Gastrocnemius medialis (tissue), 4 donors: ENCODE measurements at regions not wholly inside any gene's neighbourhood (a gene's known extent, or its start where the extent isn't known, plus 50 kb on each side); places are given as distances from the start of the nearest gene placed in this dataset.

Experiments used
- ATAC-seq, 2 donors: fragments of 150-250 bp; one replicate each; pipeline ENCODE4 v1.9.1; 2016
- DNase-seq, 2 donors: peaks; one replicate each; pipeline ENCODE4 v3.0.0-alpha.2; 2019
- H3K27ac ChIP-seq, 4 donors: fragments of 200-600 bp; sonication (generic); 1 replicate in 1 of 4; 2 replicates in 3 of 4; pipeline ENCODE4 v1.5.1; 2016 to 2018; ENCODE audit warnings: mild to moderate bottlenecking in 2 of 4, moderate library complexity in 1 of 4
- H3K27me3 ChIP-seq, 3 donors: fragments of 200-600 bp; sonication (generic) in 2 of 3; 1 replicate in 1 of 3; 2 replicates in 2 of 3; pipeline versions ENCODE4 v1.5.1 to v1.6.0; 2016 to 2019; ENCODE audit warnings: mild to moderate bottlenecking in 1 of 3, moderate library complexity in 1 of 3
- H3K36me3 ChIP-seq, 2 donors: fragments of 200-600 bp; sonication (generic) in 1 of 2; one replicate each; pipeline ENCODE4 v1.5.1; 2017 to 2018
- H3K4me1 ChIP-seq, 2 donors: fragments of 200-600 bp; sonication (generic) in 1 of 2; one replicate each; pipeline ENCODE4 v1.5.1; 2016 to 2017; ENCODE audit warnings: mild to moderate bottlenecking in 2 of 2
- H3K4me3 ChIP-seq, 4 donors: fragments of 200-600 bp; sonication (generic) in 3 of 4; 1 replicate in 1 of 4; 2 replicates in 3 of 4; pipeline ENCODE4 v1.5.1; 2016 to 2019; ENCODE audit warnings: mild to moderate bottlenecking in 2 of 4
- H3K9me3 ChIP-seq, 3 donors: fragments of 200-600 bp; sonication (generic) in 2 of 3; 1 replicate in 1 of 3; 2 replicates in 2 of 3; pipeline ENCODE4 v1.5.1; 2016 to 2019
- CTCF ChIP-seq, 5 experiments: fragments of 450-650 bp in 3 of 5; fragments of 200-600 bp in 2 of 5; sonication (generic) in 2 of 5; IDR thresholded peaks in 4 of 5; conservative IDR thresholded peaks in 1 of 5; 1 replicate in 4 of 5; 2 replicates in 1 of 5; pipeline ENCODE4 v1.5.1; 2016 to 2019; ENCODE audit warnings: antibody characterized with exemption in 5 of 5, mild to moderate bottlenecking in 3 of 5, moderate library complexity in 3 of 5
- POLR2A ChIP-seq, 2 donors: fragments of 450-650 bp; IDR thresholded peaks; one replicate each; pipeline ENCODE4 v1.6.1; 2017; ENCODE audit warnings: antibody characterized with exemption in 2 of 2, mild to moderate bottlenecking in 2 of 2, moderate library complexity in 2 of 2
- in situ Hi-C, 4 donors: fragments of 200-750 bp; cut with MboI; loops; one replicate each; pipeline versions ENCODE4 v1.15.0 to v1.8.0; 2017; ENCODE audit warnings: low sequenced_read_pairs in 4 of 4
- intact Hi-C: fragments of 100-400 bp; cut with DNase I; formaldehyde crosslinking; loops from one replicate; pipeline ENCODE4 v1.15.1; 2023; ENCODE audit warnings: low total_unique reads

GRCh38 chr2:36302911-36303310 is 52.7 kb upstream of the CRIM1 start:
- no peak overlapping the region for H3K27ac ChIP-seq
- intact Hi-C loops, result no loop called here
- no peak for ATAC-seq
- H3K9me3 ChIP-seq, result no peaks in the 10 kb centered on the region
- no peak for TF ChIP-seq POLR2A (IDR thresholded peaks at IDR 0.05)
- TF ChIP-seq CTCF (IDR thresholded peaks at IDR 0.05 in 4 of 5, conservative IDR thresholded peaks at IDR 0.05 in 1 of 5), result no peak
- H3K4me1 ChIP-seq, result no peaks in the 10 kb centered on the region
- no peak for DNase-seq
- H3K27me3 ChIP-seq, result no peaks in the 10 kb centered on the region
- in situ Hi-C loops, result no loop called here
- H3K36me3 ChIP-seq, result no peaks in the 10 kb centered on the region
- H3K4me3 ChIP-seq, result no peak overlapping the region

GRCh38 chr2:36301843-36302242 is 53.7 kb upstream of the CRIM1 start:
- no peaks in the 10 kb centered on the region for H3K36me3 ChIP-seq
- H3K27ac ChIP-seq, result no peak overlapping the region
- no peak for DNase-seq
- no peak for ATAC-seq
- intact Hi-C loops (no loop called here), in situ Hi-C loops (no loop called here)
- no peaks in the 10 kb centered on the region for H3K4me1 ChIP-seq
- no peak for TF ChIP-seq POLR2A (IDR thresholded peaks at IDR 0.05)
- no peak for TF ChIP-seq CTCF (IDR thresholded peaks at IDR 0.05 in 4 of 5, conservative IDR thresholded peaks at IDR 0.05 in 1 of 5)
- H3K9me3 ChIP-seq, result no peaks in the 10 kb centered on the region
- no peak overlapping the region for H3K4me3 ChIP-seq
- H3K27me3 ChIP-seq, result no peaks in the 10 kb centered on the region

- ATAC-seq (no peak), DNase-seq (no peak)
- TF ChIP-seq CTCF (IDR thresholded peaks at IDR 0.05 in 4 of 5, conservative IDR thresholded peaks at IDR 0.05 in 1 of 5), result no peak
- TF ChIP-seq POLR2A (IDR thresholded peaks at IDR 0.05), result no peak
- Histone ChIP-seq H3K27ac (no peak overlapping the region), H3K9me3 (no peaks in the 10 kb centered on the region), H3K36me3 (no peaks in the 10 kb centered on the region), H3K4me1 (no peaks in the 10 kb centered on the region), H3K27me3 (no peaks in the 10 kb centered on the region), H3K4me3 (no peak overlapping the region)
- intact Hi-C loops, result no loop called here
- in situ Hi-C loops, result no loop called here
Observed at GRCh38 chr2:36300697-36301096, 54.9 kb upstream of the CRIM1 start.

GRCh38 chr2:36296798-36297197 is 58.8 kb upstream of the CRIM1 start:
- no peak for DNase-seq
- Histone ChIP-seq H3K4me1 (no peaks in the 10 kb centered on the region), H3K36me3 (no peaks in the 10 kb centered on the region), H3K27ac (no peak overlapping the region), H3K27me3 (no peaks in the 10 kb centered on the region), H3K9me3 (no peaks in the 10 kb centered on the region), H3K4me3 (no peak overlapping the region)
- no peak for ATAC-seq
- TF ChIP-seq CTCF (IDR thresholded peaks at IDR 0.05 in 4 of 5, conservative IDR thresholded peaks at IDR 0.05 in 1 of 5) (no peak), POLR2A (IDR thresholded peaks at IDR 0.05) (no peak)
- in situ Hi-C loops, result no loop called here
- intact Hi-C loops, result no loop called here

GRCh38 chr2:36294316-36294721 is 61.3 kb upstream of the CRIM1 start:
- intact Hi-C loops, result no loop called here
- ATAC-seq (no peak), DNase-seq (no peak)
- TF ChIP-seq CTCF (IDR thresholded peaks at IDR 0.05 in 4 of 5, conservative IDR thresholded peaks at IDR 0.05 in 1 of 5), result no peak
- no peak for TF ChIP-seq POLR2A (IDR thresholded peaks at IDR 0.05)
- no peak overlapping the region for H3K4me3 ChIP-seq
- H3K36me3 ChIP-seq, result no peaks in the 10 kb centered on the region
- H3K27me3 ChIP-seq, result no peaks in the 10 kb centered on the region
- no peaks in the 10 kb centered on the region for H3K9me3 ChIP-seq
- no peak overlapping the region for H3K27ac ChIP-seq
- in situ Hi-C loops, result no loop called here
- H3K4me1 ChIP-seq, result no peaks in the 10 kb centered on the region
